ENCODE measurements at regions not wholly inside any gene's neighbourhood (a gene's known extent, or its start where the extent isn't known, plus 50 kb on each side); places are given as distances from the start of the nearest gene placed in this dataset.
"Not testable (repeated sequence)": the region's sequence is repeated elsewhere in the genome, so short reads cannot be mapped to it uniquely, and the experiment has no call there.

GRCh38 chr1:161432091-161432490 lies 64.4 kb upstream of the CFAP126 start:
- FAIRE-seq (no peak), DNase-seq (ENCODE audit: insufficient read length, low spot score) (no peak)
- TF ChIP-seq, protein P1, sequence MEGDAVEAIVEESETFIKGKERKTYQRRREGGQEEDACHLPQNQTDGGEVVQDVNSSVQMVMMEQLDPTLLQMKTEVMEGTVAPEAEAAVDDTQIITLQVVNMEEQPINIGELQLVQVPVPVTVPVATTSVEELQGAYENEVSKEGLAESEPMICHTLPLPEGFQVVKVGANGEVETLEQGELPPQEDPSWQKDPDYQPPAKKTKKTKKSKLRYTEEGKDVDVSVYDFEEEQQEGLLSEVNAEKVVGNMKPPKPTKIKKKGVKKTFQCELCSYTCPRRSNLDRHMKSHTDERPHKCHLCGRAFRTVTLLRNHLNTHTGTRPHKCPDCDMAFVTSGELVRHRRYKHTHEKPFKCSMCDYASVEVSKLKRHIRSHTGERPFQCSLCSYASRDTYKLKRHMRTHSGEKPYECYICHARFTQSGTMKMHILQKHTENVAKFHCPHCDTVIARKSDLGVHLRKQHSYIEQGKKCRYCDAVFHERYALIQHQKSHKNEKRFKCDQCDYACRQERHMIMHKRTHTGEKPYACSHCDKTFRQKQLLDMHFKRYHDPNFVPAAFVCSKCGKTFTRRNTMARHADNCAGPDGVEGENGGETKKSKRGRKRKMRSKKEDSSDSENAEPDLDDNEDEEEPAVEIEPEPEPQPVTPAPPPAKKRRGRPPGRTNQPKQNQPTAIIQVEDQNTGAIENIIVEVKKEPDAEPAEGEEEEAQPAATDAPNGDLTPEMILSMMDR (IDR thresholded peaks at IDR 0.05; ENCODE audit: insufficient read depth, missing control alignments), result no peak

GRCh38 chr1:161427733-161428516 lies 60.2 kb upstream of the CFAP126 start:
- DNase-seq (ENCODE audit: insufficient read length, low spot score) (no peak), FAIRE-seq (no peak)
- TF ChIP-seq, protein P1 (IDR thresholded peaks at IDR 0.05; ENCODE audit: insufficient read depth, missing control alignments), result no peak

DNA sequence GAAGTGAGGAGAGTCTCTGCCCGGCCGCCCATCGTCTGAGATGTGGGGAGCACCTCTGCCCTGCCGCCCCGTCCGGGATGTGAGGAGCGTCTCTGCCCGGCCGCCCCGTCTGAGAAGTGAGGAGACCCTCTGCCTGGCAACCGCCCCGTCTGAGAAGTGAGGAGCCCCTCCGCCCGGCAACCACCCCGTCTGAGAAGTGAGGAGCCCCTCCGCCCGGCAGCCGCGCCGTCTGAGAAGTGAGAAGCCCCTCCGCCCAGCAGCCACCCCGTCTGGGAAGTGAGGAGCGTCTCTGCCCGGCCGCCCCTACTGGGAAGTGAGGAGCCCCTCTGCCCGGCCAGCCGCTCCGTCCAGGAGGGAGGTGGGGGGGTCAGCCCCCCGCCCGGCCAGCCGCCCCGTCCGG lies 55.2 kb upstream of the CFAP126 start:
- not testable (repeated sequence) for DNase-seq (ENCODE audit: insufficient read length, low spot score); FAIRE-seq

DNA sequence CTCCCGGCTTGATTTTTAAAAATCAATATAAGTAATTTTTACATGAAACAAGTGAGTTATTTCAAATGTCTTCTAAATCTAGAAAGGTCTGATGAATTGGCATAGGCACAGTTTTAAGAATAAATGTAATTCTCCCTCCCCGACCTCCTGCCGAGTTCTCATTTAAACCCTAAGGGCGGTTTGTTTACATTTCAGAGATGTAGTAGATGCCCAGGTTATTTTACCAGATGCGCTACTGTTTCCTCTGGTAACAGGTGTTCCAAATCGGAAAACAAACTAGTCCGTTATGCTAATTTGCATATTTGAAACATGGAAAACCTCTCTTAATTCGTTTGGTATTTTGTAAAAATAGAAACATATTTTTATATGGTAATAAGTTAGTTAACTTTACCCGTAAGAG lies 53.8 kb upstream of the CFAP126 start:
- TF ChIP-seq, protein P1 (IDR thresholded peaks at IDR 0.05; ENCODE audit: insufficient read depth, missing control alignments), result no peak
- FAIRE-seq, result no peak
- no peak for DNase-seq (ENCODE audit: insufficient read length, low spot score)

DNA sequence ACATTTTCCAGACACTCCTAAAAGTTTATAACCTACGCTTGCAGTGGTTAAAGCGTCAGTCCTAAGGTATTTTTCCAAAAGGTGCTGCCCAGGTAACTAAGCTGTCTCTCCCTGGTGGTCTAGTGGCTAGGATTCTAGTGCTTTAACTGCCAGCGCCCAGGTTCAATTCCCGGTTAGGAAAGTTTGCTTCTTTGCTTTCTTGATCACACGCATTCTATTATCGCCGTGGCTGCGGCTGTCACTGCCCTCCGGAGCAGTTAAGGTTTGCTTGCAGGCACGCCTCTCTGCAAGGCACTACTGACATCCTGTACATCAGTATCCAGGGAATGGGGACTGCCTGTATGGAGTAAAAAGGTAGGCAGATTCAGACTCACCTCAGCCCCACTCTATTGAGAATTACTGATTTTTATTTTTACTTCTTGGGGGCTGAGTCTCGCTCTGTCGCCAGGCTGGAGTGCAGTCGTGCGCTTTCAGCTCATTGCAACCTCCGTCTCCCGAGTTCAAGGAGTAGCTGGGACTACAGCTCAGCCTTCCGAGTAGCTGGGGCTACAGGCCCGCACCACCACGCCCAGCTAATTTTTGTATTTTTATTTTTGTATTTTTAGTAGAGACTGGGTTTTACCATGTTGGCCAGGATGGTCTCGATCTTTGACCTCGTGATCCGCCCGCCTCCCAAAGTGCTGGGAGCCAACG lies 53.2 kb upstream of the CFAP126 start:
- DNase-seq (ENCODE audit: insufficient read length, low spot score) (no peak), FAIRE-seq (no peak)
- TF ChIP-seq, protein P1 (IDR thresholded peaks at IDR 0.05; ENCODE audit: insufficient read depth, missing control alignments), result no peak

DNA sequence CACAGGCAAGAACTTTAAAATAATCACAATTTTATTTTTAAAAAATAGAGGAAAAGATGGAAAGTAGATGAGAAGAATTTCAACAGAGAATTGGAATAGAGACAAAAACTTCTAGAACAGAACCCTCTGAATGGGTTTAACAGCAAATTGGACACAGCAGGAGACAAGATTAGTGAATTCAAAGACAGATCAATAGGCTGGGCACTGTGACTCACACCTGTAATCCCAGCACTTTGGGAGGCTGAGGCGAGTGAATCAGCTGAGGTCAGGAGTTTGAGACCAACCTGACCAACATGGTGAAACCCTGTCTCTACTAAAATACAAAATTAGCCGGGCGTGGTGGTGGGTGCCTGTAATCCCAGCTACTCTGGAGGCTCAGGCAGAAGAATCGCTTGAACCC lies 49.9 kb upstream of the CFAP126 start:
- not testable (repeated sequence) for DNase-seq (ENCODE audit: insufficient read length, low spot score); FAIRE-seq

Data from D721Med (cell line).